22Rv1 (cell line): ENCODE measurements at regions not wholly inside any gene's neighbourhood (a gene's known extent, or its start where the extent isn't known, plus 50 kb on each side); places are given as distances from the start of the nearest gene placed in this dataset.

Experiments used
- ZFX ChIP-seq: fragments of 450-650 bp; IDR thresholded peaks from 2 replicates; pipeline ENCODE4 v1.6.1; 2017; ENCODE audit warnings: antibody characterized with exemption, borderline replicate concordance
- TF ChIP-seq, protein P1 (sequence below): fragments of 450-650 bp; IDR thresholded peaks from 2 replicates; pipeline ENCODE4 v1.5.1; 2017; ENCODE audit warnings: mild to moderate bottlenecking

DNA sequence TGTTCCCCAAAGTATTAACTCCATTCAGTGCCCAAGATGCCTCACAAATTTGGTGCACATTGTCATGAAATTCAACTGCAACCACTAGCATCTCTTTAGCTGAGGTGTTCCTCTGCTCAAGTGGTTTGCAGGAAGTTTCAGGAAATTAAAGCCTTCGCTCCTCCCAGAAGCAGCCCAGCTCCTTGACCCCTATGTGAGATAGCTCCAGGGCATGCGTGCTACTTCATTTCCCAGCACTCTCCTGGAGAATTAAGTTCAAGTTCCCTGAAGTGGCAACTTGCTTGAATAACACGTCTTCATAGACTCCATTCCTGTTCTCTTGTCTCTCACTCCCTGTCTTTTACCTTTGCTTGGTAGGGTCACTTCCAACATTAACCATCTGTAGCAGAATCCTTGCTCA, 750.3 kb downstream of the REEP3 start:
- TF ChIP-seq, protein P1, sequence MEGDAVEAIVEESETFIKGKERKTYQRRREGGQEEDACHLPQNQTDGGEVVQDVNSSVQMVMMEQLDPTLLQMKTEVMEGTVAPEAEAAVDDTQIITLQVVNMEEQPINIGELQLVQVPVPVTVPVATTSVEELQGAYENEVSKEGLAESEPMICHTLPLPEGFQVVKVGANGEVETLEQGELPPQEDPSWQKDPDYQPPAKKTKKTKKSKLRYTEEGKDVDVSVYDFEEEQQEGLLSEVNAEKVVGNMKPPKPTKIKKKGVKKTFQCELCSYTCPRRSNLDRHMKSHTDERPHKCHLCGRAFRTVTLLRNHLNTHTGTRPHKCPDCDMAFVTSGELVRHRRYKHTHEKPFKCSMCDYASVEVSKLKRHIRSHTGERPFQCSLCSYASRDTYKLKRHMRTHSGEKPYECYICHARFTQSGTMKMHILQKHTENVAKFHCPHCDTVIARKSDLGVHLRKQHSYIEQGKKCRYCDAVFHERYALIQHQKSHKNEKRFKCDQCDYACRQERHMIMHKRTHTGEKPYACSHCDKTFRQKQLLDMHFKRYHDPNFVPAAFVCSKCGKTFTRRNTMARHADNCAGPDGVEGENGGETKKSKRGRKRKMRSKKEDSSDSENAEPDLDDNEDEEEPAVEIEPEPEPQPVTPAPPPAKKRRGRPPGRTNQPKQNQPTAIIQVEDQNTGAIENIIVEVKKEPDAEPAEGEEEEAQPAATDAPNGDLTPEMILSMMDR, result no peak
- no peak for TF ChIP-seq ZFX
